ENCODE measurements at regions not wholly inside any gene's neighbourhood (a gene's known extent, or its start where the extent isn't known, plus 50 kb on each side); places are given as distances from the start of the nearest gene placed in this dataset.

- no peak overlapping the region for H3K27ac ChIP-seq
- ChIA-PET POLR2A (ENCODE audit: low non-redundant PET) (no interaction called here), CTCF (interaction anchor here (0.6 to 0.9 kb wide), 3 partner anchors 76 to 359 kb away, joined by 3 to 4 read pairs (median 4); no protein-coding TSS in a partner anchor)
- DNase-seq (ENCODE audit: low spot score): no peak
- no peak for TF ChIP-seq CTCF (conservative IDR thresholded peaks at IDR 0.05; ENCODE audit: low read depth)
Observed at GRCh38 chr15:70299931-70300869, 202.5 kb upstream of the TLE3 start.

- ChIA-PET POLR2A (ENCODE audit: low non-redundant PET) (no interaction called here), CTCF (no interaction called here)
- no peak for DNase-seq (ENCODE audit: low spot score)
- no peak for TF ChIP-seq CTCF (conservative IDR thresholded peaks at IDR 0.05; ENCODE audit: low read depth)
- H3K27ac ChIP-seq: no peak overlapping the region
Observed at GRCh38 chr15:70297465-70298058, 199.8 kb upstream of the TLE3 start.

DNA sequence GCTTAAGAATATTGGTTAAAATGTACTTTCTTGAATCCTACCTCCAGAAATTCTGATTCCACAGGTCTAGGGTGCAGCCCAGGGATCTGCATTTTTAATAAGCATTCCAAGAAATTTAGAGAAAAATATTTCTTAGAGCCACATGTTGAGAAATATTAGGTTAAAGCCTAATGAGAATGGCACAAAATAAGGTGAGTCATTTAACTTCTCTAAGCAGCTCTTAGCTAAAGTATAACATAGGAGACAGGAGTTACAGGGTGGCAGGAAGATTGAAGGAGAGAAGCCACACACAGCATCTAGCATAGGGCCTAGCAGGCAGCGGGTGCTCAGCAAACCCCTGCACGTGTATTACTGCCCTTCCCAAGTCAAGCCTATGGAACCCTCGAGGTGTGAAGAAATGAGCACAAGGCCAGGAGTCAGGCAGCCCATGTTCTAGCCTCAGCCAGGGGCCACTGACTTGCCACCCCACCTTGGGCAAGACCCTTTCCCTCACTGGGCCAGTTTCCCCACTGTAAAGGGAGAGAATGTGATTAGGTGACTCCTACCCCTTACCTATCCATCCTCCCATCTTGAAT is 197.1 kb upstream of the TLE3 start:
- no peak for DNase-seq (ENCODE audit: low spot score)
- TF ChIP-seq CTCF (conservative IDR thresholded peaks at IDR 0.05; ENCODE audit: low read depth): no peak
- CTCF ChIA-PET: no interaction called here
- H3K27ac ChIP-seq: no peak overlapping the region
- POLR2A ChIA-PET (ENCODE audit: low non-redundant PET): interaction anchor here (0.6 kb wide), 1 partner anchor 175 kb away, joined by 4 read pairs; no protein-coding TSS in a partner anchor

GRCh38 chr15:70293591-70294470 is 196.1 kb upstream of the TLE3 start:
- no peak for TF ChIP-seq CTCF (conservative IDR thresholded peaks at IDR 0.05; ENCODE audit: low read depth)
- no peak for DNase-seq (ENCODE audit: low spot score)
- CTCF ChIA-PET: no interaction called here
- H3K27ac ChIP-seq: no peak overlapping the region
- POLR2A ChIA-PET (ENCODE audit: low non-redundant PET): no interaction called here

DNA sequence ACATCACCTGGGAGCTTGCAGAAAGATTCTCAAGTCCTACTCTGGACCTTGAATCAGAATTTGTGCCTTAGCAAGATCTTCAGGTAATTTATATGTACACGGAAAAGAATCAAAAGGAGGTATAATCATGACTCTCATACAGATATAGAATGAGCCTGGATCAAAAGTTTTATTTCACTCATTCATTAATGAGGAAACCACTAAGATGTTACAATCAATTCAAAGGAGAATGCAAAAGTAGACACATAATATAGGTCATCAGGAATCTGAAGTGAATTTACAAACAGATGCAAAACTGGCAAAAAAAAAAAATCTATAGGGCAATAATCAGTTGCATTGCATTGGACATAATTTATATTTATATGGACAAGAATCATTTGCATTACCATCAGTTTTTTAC is 195.4 kb upstream of the TLE3 start:
- no peak for TF ChIP-seq CTCF (conservative IDR thresholded peaks at IDR 0.05; ENCODE audit: low read depth)
- no peak for DNase-seq (ENCODE audit: low spot score)
- CTCF ChIA-PET: no interaction called here
- H3K27ac ChIP-seq: no peak overlapping the region
- POLR2A ChIA-PET (ENCODE audit: low non-redundant PET): no interaction called here
